ENCODE measurements at regions not wholly inside any gene's neighbourhood (a gene's known extent, or its start where the extent isn't known, plus 50 kb on each side); places are given as distances from the start of the nearest gene placed in this dataset.
"Not testable (repeated sequence)": the region's sequence is repeated elsewhere in the genome, so short reads cannot be mapped to it uniquely, and the experiment has no call there.

DNA sequence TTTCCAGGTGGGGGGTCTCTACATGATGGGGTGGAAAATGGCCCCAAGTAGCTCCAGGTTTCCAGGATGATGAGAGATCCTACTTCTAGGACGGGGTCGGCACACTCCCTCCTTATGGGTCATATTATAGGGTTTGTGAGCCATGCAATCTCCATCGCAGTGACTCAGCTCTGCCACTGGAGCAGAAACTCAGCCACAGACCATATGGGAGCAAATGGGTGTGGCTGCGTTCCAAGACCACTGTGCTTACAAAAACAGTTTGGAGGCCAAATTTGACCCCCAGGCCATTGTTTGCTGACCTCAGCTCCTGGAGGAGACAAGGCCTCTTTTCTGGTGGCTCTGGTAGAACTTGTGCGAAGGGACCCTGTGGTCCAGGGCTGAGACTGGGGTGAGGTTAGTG is 92.7 kb upstream of the CRYM start:
- not testable (repeated sequence) for TF ChIP-seq POLR2A, CTCF (IDR thresholded peaks at IDR 0.05)
